GM23338 (cell line): ENCODE measurements at regions not wholly inside any gene's neighbourhood (a gene's known extent, or its start where the extent isn't known, plus 50 kb on each side); places are given as distances from the start of the nearest gene placed in this dataset.

Experiments
- ATAC-seq: fragments of 200-7000 bp; cut with Tn5 transposase; 3 replicates; pipeline ENCODE4 v1.9.1; 2020
- DNase-seq: peaks from one replicate; pipeline ENCODE4 v3.0.0-alpha.2; 2015; ENCODE audit warnings: low spot score
- H2AFZ ChIP-seq: fragments of 200-600 bp; sonication (generic); 2 replicates; pipeline ENCODE4 v1.8.0; 2016; ENCODE audit warnings: antibody characterized with exemption, mild to moderate bottlenecking, moderate library complexity
- H3F3A ChIP-seq: fragments of 200-600 bp; sonication (generic); replicated peaks from 2 replicates; pipeline ENCODE4 v1.8.0; 2017; ENCODE audit warnings: antibody characterized with exemption, mixed run types, low read depth
- H3K27ac ChIP-seq: fragments of 200-600 bp; sonication (generic); 2 replicates; pipeline ENCODE4 v1.6.1; 2016; ENCODE audit warnings: low read depth
- H3K27me3 ChIP-seq: fragments of 200-600 bp; sonication (generic); 2 replicates; pipeline ENCODE4 v1.8.0; 2016; ENCODE audit warnings: mild to moderate bottlenecking, mixed run types, moderate library complexity; ENCODE audit not compliant: insufficient read depth
- H3K36me3 ChIP-seq: fragments of 200-600 bp; sonication (generic); 2 replicates; pipeline ENCODE4 v1.8.0; 2016; ENCODE audit warnings: mild to moderate bottlenecking; ENCODE audit not compliant: insufficient read depth
- H3K4me1 ChIP-seq: fragments of 200-600 bp; sonication (generic); 2 replicates; pipeline ENCODE4 v1.8.0; 2016; ENCODE audit warnings: mild to moderate bottlenecking, moderate library complexity; ENCODE audit not compliant: insufficient read depth
- H3K4me2 ChIP-seq: fragments of 200-600 bp; sonication (generic); 2 replicates; pipeline ENCODE4 v1.7.1; 2017; ENCODE audit warnings: mixed run types
- H3K4me3 ChIP-seq: fragments of 200-600 bp; sonication (generic); 2 replicates; pipeline ENCODE4 v1.6.1; 2016; ENCODE audit warnings: mixed run types
- H3K79me2 ChIP-seq: fragments of 200-600 bp; sonication (generic); replicated peaks from 2 replicates; pipeline ENCODE4 v1.8.0; 2017; ENCODE audit warnings: mild to moderate bottlenecking; ENCODE audit not compliant: insufficient read depth
- H3K9me2 ChIP-seq: fragments of 200-600 bp; sonication (generic); 2 replicates; pipeline ENCODE4 v1.8.0; 2017; ENCODE audit not compliant: insufficient read depth
- H4K20me1 ChIP-seq: fragments of 200-600 bp; sonication (generic); replicated peaks from 2 replicates; pipeline ENCODE4 v1.8.0; 2017; ENCODE audit warnings: mild to moderate bottlenecking; ENCODE audit not compliant: insufficient read depth
- H3K27ac Mint-ChIP-seq: 2 replicates; pipeline ENCODE4 v1.8.0; 2020; ENCODE audit warnings: inconsistent platforms, mild to moderate bottlenecking, moderate library complexity, mixed read lengths
- H3K27me3 Mint-ChIP-seq: 3 replicates; pipeline ENCODE4 v1.8.0; 2022; ENCODE audit warnings: low read depth, mild to moderate bottlenecking, moderate library complexity, mixed read lengths, inconsistent platforms; ENCODE audit not compliant: insufficient read depth, poor library complexity
- H3K36me3 Mint-ChIP-seq: 3 replicates; pipeline ENCODE4 v1.8.0; 2021; ENCODE audit warnings: low read depth, mild to moderate bottlenecking, inconsistent platforms, moderate library complexity, mixed read lengths
- H3K4me1 Mint-ChIP-seq: 3 replicates; pipeline ENCODE4 v1.8.0; 2020; ENCODE audit warnings: mild to moderate bottlenecking, inconsistent platforms, mixed read lengths
- H3K4me3 Mint-ChIP-seq: 3 replicates; pipeline ENCODE4 v1.8.0; 2021; ENCODE audit warnings: moderate library complexity, mild to moderate bottlenecking, inconsistent platforms, mixed read lengths
- H3K9me3 Mint-ChIP-seq: 3 replicates; pipeline ENCODE4 v1.8.0; 2020; ENCODE audit warnings: moderate library complexity, mild to moderate bottlenecking, inconsistent platforms, mixed read lengths
- CREB1 ChIP-seq: fragments of 250-450 bp; sonication (Bioruptor Pico); IDR thresholded peaks from 2 replicates; pipeline ENCODE4 v1.5.0; 2020; ENCODE audit warnings: low read depth, mild to moderate bottlenecking, moderate library complexity
- EZH2 ChIP-seq: fragments of 200-600 bp; sonication (generic); IDR thresholded peaks from one replicate; pipeline ENCODE4 v1.8.0; 2017; ENCODE audit warnings: antibody characterized with exemption, mild to moderate bottlenecking, low read depth; ENCODE audit not compliant: unreplicated experiment
- EZH2phosphoT487 ChIP-seq: fragments of 200-600 bp; sonication (generic); IDR thresholded peaks from one replicate; pipeline ENCODE4 v1.8.1; 2018; ENCODE audit warnings: antibody characterized with exemption; ENCODE audit not compliant: unreplicated experiment
- JUNB ChIP-seq: IDR thresholded peaks from one replicate; pipeline ENCODE4 v1.6.1; 2016; ENCODE audit warnings: antibody characterized with exemption; ENCODE audit not compliant: unreplicated experiment
- NANOG ChIP-seq: IDR thresholded peaks from 2 replicates; pipeline ENCODE4 v1.6.1; 2016; ENCODE audit warnings: antibody characterized with exemption, borderline replicate concordance
- POLR2AphosphoS5 ChIP-seq: IDR thresholded peaks from 2 replicates; pipeline ENCODE4 v1.6.1; 2016; ENCODE audit warnings: antibody characterized with exemption, low read depth
- TF ChIP-seq, protein P1 (sequence below): fragments of 250-450 bp; sonication (Bioruptor Pico); IDR thresholded peaks from 2 replicates; pipeline ENCODE4 v1.5.0; 2020; ENCODE audit warnings: mild to moderate bottlenecking, moderate library complexity
- TF ChIP-seq, protein P2 (sequence below): IDR thresholded peaks from 2 replicates; pipeline ENCODE4 v1.6.1; 2016; ENCODE audit warnings: antibody characterized with exemption

DNA sequence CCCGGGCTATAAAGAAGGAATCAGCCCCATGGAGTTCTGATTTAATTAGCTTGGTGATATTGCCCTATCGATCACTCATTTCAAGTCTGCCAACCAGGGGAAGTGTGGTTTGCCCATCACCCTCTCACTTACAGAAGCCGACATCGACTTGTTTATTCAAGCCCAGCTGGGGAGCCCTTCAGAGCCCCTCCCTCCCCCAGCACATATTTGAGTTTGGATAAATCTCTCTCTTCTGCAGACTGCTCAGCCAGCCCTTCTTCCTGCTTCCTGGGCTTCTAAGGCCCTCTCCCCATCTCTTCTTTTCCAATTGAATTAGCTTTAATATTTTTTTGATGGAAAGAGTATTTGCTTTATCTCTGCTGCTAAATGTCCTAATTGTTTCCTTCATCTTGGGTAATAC is 299.0 kb downstream of the MIAT start (continued):
- TF ChIP-seq, protein P1, sequence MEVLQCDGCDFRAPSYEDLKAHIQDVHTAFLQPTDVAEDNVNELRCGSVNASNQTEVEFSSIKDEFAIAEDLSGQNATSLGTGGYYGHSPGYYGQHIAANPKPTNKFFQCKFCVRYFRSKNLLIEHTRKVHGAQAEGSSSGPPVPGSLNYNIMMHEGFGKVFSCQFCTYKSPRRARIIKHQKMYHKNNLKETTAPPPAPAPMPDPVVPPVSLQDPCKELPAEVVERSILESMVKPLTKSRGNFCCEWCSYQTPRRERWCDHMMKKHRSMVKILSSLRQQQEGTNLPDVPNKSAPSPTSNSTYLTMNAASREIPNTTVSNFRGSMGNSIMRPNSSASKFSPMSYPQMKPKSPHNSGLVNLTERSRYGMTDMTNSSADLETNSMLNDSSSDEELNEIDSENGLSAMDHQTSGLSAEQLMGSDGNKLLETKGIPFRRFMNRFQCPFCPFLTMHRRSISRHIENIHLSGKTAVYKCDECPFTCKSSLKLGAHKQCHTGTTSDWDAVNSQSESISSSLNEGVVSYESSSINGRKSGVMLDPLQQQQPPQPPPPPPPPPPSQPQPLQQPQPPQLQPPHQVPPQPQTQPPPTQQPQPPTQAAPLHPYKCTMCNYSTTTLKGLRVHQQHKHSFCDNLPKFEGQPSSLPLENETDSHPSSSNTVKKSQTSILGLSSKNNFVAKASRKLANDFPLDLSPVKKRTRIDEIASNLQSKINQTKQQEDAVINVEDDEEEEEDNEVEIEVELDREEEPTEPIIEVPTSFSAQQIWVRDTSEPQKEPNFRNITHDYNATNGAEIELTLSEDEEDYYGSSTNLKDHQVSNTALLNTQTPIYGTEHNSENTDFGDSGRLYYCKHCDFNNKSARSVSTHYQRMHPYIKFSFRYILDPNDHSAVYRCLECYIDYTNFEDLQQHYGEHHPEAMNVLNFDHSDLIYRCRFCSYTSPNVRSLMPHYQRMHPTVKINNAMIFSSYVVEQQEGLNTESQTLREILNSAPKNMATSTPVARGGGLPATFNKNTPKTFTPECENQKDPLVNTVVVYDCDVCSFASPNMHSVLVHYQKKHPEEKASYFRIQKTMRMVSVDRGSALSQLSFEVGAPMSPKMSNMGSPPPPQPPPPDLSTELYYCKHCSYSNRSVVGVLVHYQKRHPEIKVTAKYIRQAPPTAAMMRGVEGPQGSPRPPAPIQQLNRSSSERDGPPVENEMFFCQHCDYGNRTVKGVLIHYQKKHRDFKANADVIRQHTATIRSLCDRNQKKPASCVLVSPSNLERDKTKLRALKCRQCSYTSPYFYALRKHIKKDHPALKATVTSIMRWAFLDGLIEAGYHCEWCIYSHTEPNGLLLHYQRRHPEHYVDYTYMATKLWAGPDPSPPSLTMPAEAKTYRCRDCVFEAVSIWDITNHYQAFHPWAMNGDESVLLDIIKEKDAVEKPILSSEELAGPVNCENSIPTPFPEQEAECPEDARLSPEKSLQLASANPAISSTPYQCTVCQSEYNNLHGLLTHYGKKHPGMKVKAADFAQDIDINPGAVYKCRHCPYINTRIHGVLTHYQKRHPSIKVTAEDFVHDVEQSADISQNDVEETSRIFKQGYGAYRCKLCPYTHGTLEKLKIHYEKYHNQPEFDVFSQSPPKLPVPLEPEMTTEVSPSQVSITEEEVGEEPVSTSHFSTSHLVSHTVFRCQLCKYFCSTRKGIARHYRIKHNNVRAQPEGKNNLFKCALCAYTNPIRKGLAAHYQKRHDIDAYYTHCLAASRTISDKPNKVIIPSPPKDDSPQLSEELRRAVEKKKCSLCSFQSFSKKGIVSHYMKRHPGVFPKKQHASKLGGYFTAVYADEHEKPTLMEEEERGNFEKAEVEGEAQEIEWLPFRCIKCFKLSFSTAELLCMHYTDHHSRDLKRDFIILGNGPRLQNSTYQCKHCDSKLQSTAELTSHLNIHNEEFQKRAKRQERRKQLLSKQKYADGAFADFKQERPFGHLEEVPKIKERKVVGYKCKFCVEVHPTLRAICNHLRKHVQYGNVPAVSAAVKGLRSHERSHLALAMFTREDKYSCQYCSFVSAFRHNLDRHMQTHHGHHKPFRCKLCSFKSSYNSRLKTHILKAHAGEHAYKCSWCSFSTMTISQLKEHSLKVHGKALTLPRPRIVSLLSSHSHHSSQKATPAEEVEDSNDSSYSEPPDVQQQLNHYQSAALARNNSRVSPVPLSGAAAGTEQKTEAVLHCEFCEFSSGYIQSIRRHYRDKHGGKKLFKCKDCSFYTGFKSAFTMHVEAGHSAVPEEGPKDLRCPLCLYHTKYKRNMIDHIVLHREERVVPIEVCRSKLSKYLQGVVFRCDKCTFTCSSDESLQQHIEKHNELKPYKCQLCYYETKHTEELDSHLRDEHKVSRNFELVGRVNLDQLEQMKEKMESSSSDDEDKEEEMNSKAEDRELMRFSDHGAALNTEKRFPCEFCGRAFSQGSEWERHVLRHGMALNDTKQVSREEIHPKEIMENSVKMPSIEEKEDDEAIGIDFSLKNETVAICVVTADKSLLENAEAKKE (CRISPR knock-in tag): no peak
- TF ChIP-seq CREB1 (CRISPR knock-in tag) (no peak), EZH2phosphoT487 (no peak), JUNB (no peak)

DNA sequence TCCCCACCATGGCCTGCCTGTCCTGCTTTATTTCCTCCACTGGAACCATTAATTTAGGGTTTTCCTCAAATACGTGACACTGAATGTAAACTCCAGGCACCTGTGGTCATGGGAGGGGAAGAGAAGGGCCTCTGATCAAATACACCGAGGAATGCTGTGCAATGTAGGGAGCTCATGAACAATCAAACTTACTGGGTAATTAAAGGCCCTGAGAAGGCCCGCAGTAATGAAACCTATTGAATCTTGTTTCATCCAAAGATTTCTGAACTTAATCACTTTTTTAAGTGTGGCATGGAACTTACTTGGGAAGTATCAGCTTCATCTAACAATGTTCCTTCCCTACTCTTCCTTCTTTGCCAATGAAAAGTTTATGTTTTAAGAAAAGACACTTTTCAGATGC is 299.8 kb downstream of the MIAT start:
- Histone ChIP-seq H3K79me2 (no peaks in the 10 kb centered on the region), H3K27me3 (peaks cover 20% of the 10 kb centered on the region), H3K4me3 (no peak overlapping the region), H4K20me1 (no peaks in the 10 kb centered on the region), H3K9me2 (no peaks in the 10 kb centered on the region), H3F3A (peaks cover 13% of the 10 kb centered on the region), H3K27ac (no peak overlapping the region), H3K4me2 (peak overlapping the region; percentile 61; the same call in 1 of the 2 replicates), H2AFZ (no peak overlapping the region; the same call in 1 of the 2 replicates), H3K4me1 (peaks cover 57% of the 10 kb centered on the region), H3K36me3 (no peaks in the 10 kb centered on the region)
- Mint-ChIP-seq H3K4me1 (peaks cover 58% of the 10 kb centered on the region), H3K9me3 (no peaks in the 10 kb centered on the region), H3K4me3 (no peak overlapping the region), H3K27me3 (peaks cover 20% of the 10 kb centered on the region), H3K36me3 (no peaks in the 10 kb centered on the region), H3K27ac (no peak overlapping the region)
- ATAC-seq: no peak
- DNase-seq: no peak
- TF ChIP-seq, protein P1 (CRISPR knock-in tag): no peak
- TF ChIP-seq, protein P2, sequence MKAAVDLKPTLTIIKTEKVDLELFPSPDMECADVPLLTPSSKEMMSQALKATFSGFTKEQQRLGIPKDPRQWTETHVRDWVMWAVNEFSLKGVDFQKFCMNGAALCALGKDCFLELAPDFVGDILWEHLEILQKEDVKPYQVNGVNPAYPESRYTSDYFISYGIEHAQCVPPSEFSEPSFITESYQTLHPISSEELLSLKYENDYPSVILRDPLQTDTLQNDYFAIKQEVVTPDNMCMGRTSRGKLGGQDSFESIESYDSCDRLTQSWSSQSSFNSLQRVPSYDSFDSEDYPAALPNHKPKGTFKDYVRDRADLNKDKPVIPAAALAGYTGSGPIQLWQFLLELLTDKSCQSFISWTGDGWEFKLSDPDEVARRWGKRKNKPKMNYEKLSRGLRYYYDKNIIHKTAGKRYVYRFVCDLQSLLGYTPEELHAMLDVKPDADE: no peak
- no peak for TF ChIP-seq EZH2phosphoT487
- no peak for TF ChIP-seq EZH2
- TF ChIP-seq POLR2AphosphoS5: no peak
- no peak for TF ChIP-seq NANOG
